CD14-positive monocyte (primary cell): ENCODE measurements at regions not wholly inside any gene's neighbourhood (a gene's known extent, or its start where the extent isn't known, plus 50 kb on each side); places are given as distances from the start of the nearest gene placed in this dataset.

Experiments
- DNase-seq, 3 donors: peaks; one replicate each; pipeline ENCODE4 v3.0.0-alpha.2; 2011 to 2022
- H2AFZ ChIP-seq: 2 replicates; pipeline ENCODE4 v1.6.0; 2012; ENCODE audit warnings: mild to moderate bottlenecking, low read depth, low read length, inconsistent platforms; ENCODE audit not compliant: insufficient read depth, poor library complexity, severe bottlenecking
- H3K27ac ChIP-seq, 2 donors: 1 replicate in 1 of 2; 2 replicates in 1 of 2; pipeline ENCODE4 v1.5.1; 2012 to 2013; ENCODE audit warnings: low read length in 2 of 2, control low read depth in 1 of 2, inconsistent platforms in 1 of 2, low read depth in 1 of 2, mild to moderate bottlenecking in 1 of 2
- H3K27me3 ChIP-seq, 2 donors: one replicate each; pipeline versions ENCODE4 v1.6.0 to v1.6.1; 2011 to 2013; ENCODE audit warnings: low read length in 2 of 2; ENCODE audit not compliant: control insufficient read depth in 2 of 2, insufficient read depth in 2 of 2
- H3K36me3 ChIP-seq, 2 donors: replicated peaks in 1 of 2; 1 replicate in 1 of 2; 2 replicates in 1 of 2; pipeline versions ENCODE4 v1.5.1 to v1.6.1; 2012 to 2013; ENCODE audit warnings: low read length in 2 of 2, control low read depth in 1 of 2, inconsistent platforms in 1 of 2, mild to moderate bottlenecking in 1 of 2; ENCODE audit not compliant: insufficient read depth in 2 of 2, control insufficient read depth in 1 of 2
- H3K4me1 ChIP-seq, 2 donors: 1 replicate in 1 of 2; 2 replicates in 1 of 2; pipeline versions ENCODE4 v1.5.1 to v1.6.1; 2012 to 2013; ENCODE audit warnings: low read length in 2 of 2, control low read depth in 1 of 2, inconsistent platforms in 1 of 2, mild to moderate bottlenecking in 1 of 2, moderate library complexity in 1 of 2; ENCODE audit not compliant: insufficient read depth in 2 of 2, control insufficient read depth in 1 of 2
- H3K4me2 ChIP-seq: replicated peaks from 2 replicates; pipeline ENCODE3; 2012; ENCODE audit warnings: low read length, moderate library complexity, mild to moderate bottlenecking; ENCODE audit not compliant: poor library complexity, severe bottlenecking; ENCODE audit errors: extremely low read depth
- H3K4me3 ChIP-seq, 3 experiments: fragments of 200-600 bp in 1 of 3; sonication (generic) in 1 of 3; replicated peaks in 1 of 3; 1 replicate in 2 of 3; 2 replicates in 1 of 3; pipeline ENCODE4 v1.5.1; 2011 to 2013; ENCODE audit warnings: low read length in 3 of 3, mild to moderate bottlenecking in 3 of 3, control low read depth in 2 of 3, low read depth in 2 of 3, inconsistent platforms in 1 of 3, moderate library complexity in 1 of 3
- H3K79me2 ChIP-seq: 2 replicates; pipeline ENCODE4 v1.6.0; 2012; ENCODE audit warnings: mild to moderate bottlenecking, control low read depth, inconsistent platforms, low read length, moderate library complexity; ENCODE audit not compliant: insufficient read depth
- H3K9ac ChIP-seq: 2 replicates; pipeline ENCODE4 v1.6.0; 2017; ENCODE audit warnings: low read length, mild to moderate bottlenecking; ENCODE audit not compliant: insufficient read depth, poor library complexity, severe bottlenecking
- H3K9me3 ChIP-seq, 2 donors: replicated peaks in 1 of 2; 1 replicate in 1 of 2; 2 replicates in 1 of 2; pipeline versions ENCODE4 v1.5.1 to v1.6.1; 2012 to 2013; ENCODE audit warnings: low read length in 2 of 2, control low read depth in 1 of 2; ENCODE audit not compliant: control insufficient read depth in 1 of 2, insufficient read depth in 1 of 2
- H4K20me1 ChIP-seq: 2 replicates; pipeline ENCODE4 v1.6.0; 2012; ENCODE audit warnings: mild to moderate bottlenecking, low read length, control low read depth, moderate library complexity; ENCODE audit not compliant: insufficient read depth
- H3K27ac Mint-ChIP-seq, 7 donors: one replicate each; pipeline ENCODE4 v1.8.0; 2020; ENCODE audit warnings: mild to moderate bottlenecking in 7 of 7, mixed read lengths in 7 of 7, moderate library complexity in 6 of 7, inconsistent platforms in 2 of 7
- H3K27me3 Mint-ChIP-seq, 3 donors: one replicate each; pipeline ENCODE4 v1.8.0; 2021 to 2022; ENCODE audit warnings: low read depth in 3 of 3, mild to moderate bottlenecking in 3 of 3, mixed read lengths in 3 of 3, moderate library complexity in 3 of 3, inconsistent platforms in 1 of 3
- H3K36me3 Mint-ChIP-seq, 2 donors: one replicate each; pipeline ENCODE4 v1.8.0; 2020; ENCODE audit warnings: mixed read lengths in 2 of 2, inconsistent platforms in 1 of 2, mild to moderate bottlenecking in 1 of 2
- H3K4me1 Mint-ChIP-seq: one replicate; pipeline ENCODE4 v1.8.0; 2020; ENCODE audit warnings: mild to moderate bottlenecking, mixed read lengths
- H3K4me3 Mint-ChIP-seq, 2 donors: one replicate each; pipeline ENCODE4 v1.8.0; 2020; ENCODE audit warnings: mild to moderate bottlenecking in 2 of 2, mixed read lengths in 2 of 2, moderate library complexity in 1 of 2
- H3K9me3 Mint-ChIP-seq, 7 donors: one replicate each; pipeline ENCODE4 v1.8.0; 2020 to 2022; ENCODE audit warnings: mixed read lengths in 7 of 7, mild to moderate bottlenecking in 6 of 7, moderate library complexity in 6 of 7, inconsistent platforms in 2 of 7
- WGBS: methylation state at CpG from one replicate; pipeline ENCODE4 v1.1.5; 2013; ENCODE audit warnings: missing lambda C conversion rate; ENCODE audit not compliant: insufficient coverage; 5-methylcytosine and 5-hydroxymethylcytosine counted together
- intact Hi-C, 2 donors: fragments of 100-400 bp; cut with micrococcal nuclease; formaldehyde crosslinking; loops; one replicate each; pipeline versions ENCODE4 v1.15.0 to v1.15.1; 2023
- TF ChIP-seq, protein P1 (sequence below): fragments of 200-600 bp; IDR thresholded peaks from one replicate; pipeline ENCODE4 v1.8.0; 2022; ENCODE audit warnings: antibody characterized with exemption, mild to moderate bottlenecking

GRCh38 chr2:106269591-106270291 is 75.6 kb upstream of the UXS1 start:
- no peak overlapping the region for H3K27ac ChIP-seq
- no peaks in the 10 kb centered on the region for H3K9me3 ChIP-seq
- Mint-ChIP-seq H3K4me1 (peaks cover 36% of the 10 kb centered on the region), H3K27me3 (peaks cover 6 to 13% (median 8%) of the 10 kb centered on the region in 3 donors), H3K9me3 (peaks cover 0 to 14% (median 3%) of the 10 kb centered on the region in 7 donors), H3K27ac (peak overlapping the region in 6 of 7 donors; percentile 47 to 88 (median 71)), H3K4me3 (peak overlapping the region; percentile 84 to 94), H3K36me3 (no peaks in the 10 kb centered on the region)
- peaks cover 18 to 22% of the 10 kb centered on the region in 2 donors for H3K4me1 ChIP-seq
- H3K36me3 ChIP-seq: no peaks in the 10 kb centered on the region
- peak overlapping the region; percentile 40 to 76 (median 50) for H3K4me3 ChIP-seq
- peak overlapping the region; percentile 84 for H3K4me2 ChIP-seq
- peak; percentile 18 to 54 (median 28) for DNase-seq
- H3K9ac ChIP-seq: peak overlapping the region; percentile 51
- TF ChIP-seq, protein P1, sequence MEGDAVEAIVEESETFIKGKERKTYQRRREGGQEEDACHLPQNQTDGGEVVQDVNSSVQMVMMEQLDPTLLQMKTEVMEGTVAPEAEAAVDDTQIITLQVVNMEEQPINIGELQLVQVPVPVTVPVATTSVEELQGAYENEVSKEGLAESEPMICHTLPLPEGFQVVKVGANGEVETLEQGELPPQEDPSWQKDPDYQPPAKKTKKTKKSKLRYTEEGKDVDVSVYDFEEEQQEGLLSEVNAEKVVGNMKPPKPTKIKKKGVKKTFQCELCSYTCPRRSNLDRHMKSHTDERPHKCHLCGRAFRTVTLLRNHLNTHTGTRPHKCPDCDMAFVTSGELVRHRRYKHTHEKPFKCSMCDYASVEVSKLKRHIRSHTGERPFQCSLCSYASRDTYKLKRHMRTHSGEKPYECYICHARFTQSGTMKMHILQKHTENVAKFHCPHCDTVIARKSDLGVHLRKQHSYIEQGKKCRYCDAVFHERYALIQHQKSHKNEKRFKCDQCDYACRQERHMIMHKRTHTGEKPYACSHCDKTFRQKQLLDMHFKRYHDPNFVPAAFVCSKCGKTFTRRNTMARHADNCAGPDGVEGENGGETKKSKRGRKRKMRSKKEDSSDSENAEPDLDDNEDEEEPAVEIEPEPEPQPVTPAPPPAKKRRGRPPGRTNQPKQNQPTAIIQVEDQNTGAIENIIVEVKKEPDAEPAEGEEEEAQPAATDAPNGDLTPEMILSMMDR: no peak
- intact Hi-C loops: no loop called here
- H3K79me2 ChIP-seq: no peaks in the 10 kb centered on the region
- no peaks in the 10 kb centered on the region for H3K27me3 ChIP-seq
- 0% methylated on average over 41 of the region's 44 CpGs for WGBS
- H4K20me1 ChIP-seq: no peaks in the 10 kb centered on the region
- peak overlapping the region; percentile 87 for H2AFZ ChIP-seq

GRCh38 chr2:106267997-106268396 is 73.9 kb upstream of the UXS1 start:
- no peak overlapping the region for H3K4me3 ChIP-seq
- no peak overlapping the region for H2AFZ ChIP-seq
- Mint-ChIP-seq H3K4me3 (no peak overlapping the region), H3K27me3 (peaks cover 7 to 12% (median 9%) of the 10 kb centered on the region in 3 donors), H3K9me3 (peaks cover 0 to 14% (median 2%) of the 10 kb centered on the region in 7 donors), H3K4me1 (peaks cover 36% of the 10 kb centered on the region), H3K27ac (peak overlapping the region in 1 of 7 donors; percentile 33), H3K36me3 (no peaks in the 10 kb centered on the region)
- H4K20me1 ChIP-seq: no peaks in the 10 kb centered on the region
- no peaks in the 10 kb centered on the region for H3K79me2 ChIP-seq
- intact Hi-C loops: no loop called here
- no peak overlapping the region for H3K9ac ChIP-seq
- no peaks in the 10 kb centered on the region for H3K9me3 ChIP-seq
- no peak for DNase-seq
- no peaks in the 10 kb centered on the region for H3K36me3 ChIP-seq
- H3K4me1 ChIP-seq: peaks cover 18 to 22% of the 10 kb centered on the region in 2 donors
- no peaks in the 10 kb centered on the region for H3K27me3 ChIP-seq
- TF ChIP-seq, protein P1: no peak
- H3K4me2 ChIP-seq: no peak overlapping the region
- WGBS: 0% methylated on average over 1 of the region's 4 CpGs
- no peak overlapping the region for H3K27ac ChIP-seq
